Gastroesophageal sphincter (tissue), 4 donors: ENCODE measurements at regions not wholly inside any gene's neighbourhood (a gene's known extent, or its start where the extent isn't known, plus 50 kb on each side); places are given as distances from the start of the nearest gene placed in this dataset.

Experiments
- ATAC-seq: fragments of 150-250 bp; one replicate; pipeline ENCODE4 v1.9.1; 2016; ENCODE audit warnings: mild to moderate bottlenecking, moderate library complexity
- H3K27ac ChIP-seq, 4 donors: fragments of 200-600 bp; sonication (generic) in 3 of 4; 1 replicate in 3 of 4; 2 replicates in 1 of 4; pipeline ENCODE4 v1.5.1; 2016 to 2019
- H3K27me3 ChIP-seq: fragments of 200-600 bp; sonication (generic); one replicate; pipeline ENCODE4 v1.5.1; 2019
- H3K36me3 ChIP-seq, 2 donors: fragments of 200-600 bp; sonication (generic); one replicate each; pipeline ENCODE4 v1.5.1; 2019; ENCODE audit warnings: control low read depth in 1 of 2
- H3K4me1 ChIP-seq, 3 donors: fragments of 200-600 bp; sonication (generic); 1 replicate in 2 of 3; 2 replicates in 1 of 3; pipeline ENCODE4 v1.5.1; 2016 to 2019; ENCODE audit warnings: control low read depth in 2 of 3
- H3K4me3 ChIP-seq, 2 donors: fragments of 200-600 bp; sonication (generic); one replicate each; pipeline ENCODE4 v1.5.1; 2019; ENCODE audit warnings: mild to moderate bottlenecking in 1 of 2, moderate library complexity in 1 of 2
- H3K9me3 ChIP-seq, 3 donors: fragments of 200-600 bp; sonication (generic); one replicate each; pipeline ENCODE4 v1.5.1; 2017 to 2019; ENCODE audit warnings: control low read depth in 2 of 3
- CTCF ChIP-seq, 4 experiments: fragments of 200-600 bp in 2 of 4; fragments of 450-650 bp in 2 of 4; sonication (generic) in 1 of 4; IDR thresholded peaks; one replicate each; pipeline ENCODE4 v1.5.1; 2017 to 2019; ENCODE audit warnings: antibody characterized with exemption in 4 of 4, mild to moderate bottlenecking in 2 of 4, moderate library complexity in 2 of 4
- EP300 ChIP-seq: sonication (generic); formaldehyde crosslinking; IDR thresholded peaks from one replicate; pipeline ENCODE4 v1.6.1; 2017; ENCODE audit warnings: antibody characterized with exemption, mild to moderate bottlenecking
- POLR2A ChIP-seq, 2 donors: fragments of 450-650 bp; IDR thresholded peaks; one replicate each; pipeline ENCODE4 v1.6.1; 2017; ENCODE audit warnings: antibody characterized with exemption in 2 of 2, mild to moderate bottlenecking in 2 of 2, moderate library complexity in 1 of 2
- POLR2AphosphoS5 ChIP-seq: sonication (generic); formaldehyde crosslinking; IDR thresholded peaks from one replicate; pipeline ENCODE4 v1.6.1; 2017; ENCODE audit warnings: antibody characterized with exemption
- WGBS, 2 donors: methylation state at CpG; one replicate each; pipeline ENCODE4 v1.1.5; 2018; ENCODE audit warnings: low coverage in 1 of 2; 5-methylcytosine and 5-hydroxymethylcytosine counted together

GRCh38 chr4:143762511-143762910 is 62.0 kb upstream of the FREM3 start:
- Histone ChIP-seq H3K27me3 (no peaks in the 10 kb centered on the region), H3K4me1 (peaks cover 0 to 7% (median 0%) of the 10 kb centered on the region in 3 donors), H3K4me3 (no peak overlapping the region), H3K9me3 (no peaks in the 10 kb centered on the region), H3K27ac (no peak overlapping the region), H3K36me3 (no peaks in the 10 kb centered on the region)
- ATAC-seq: no peak
- TF ChIP-seq POLR2AphosphoS5 (no peak), EP300 (no peak), POLR2A (IDR thresholded peaks at IDR 0.05) (no peak), CTCF (IDR thresholded peaks at IDR 0.05) (no peak)
- WGBS, 2 donors: 59 to 79% methylated on average over 2 of the region's 2 CpGs
